ENCODE measurements at regions not wholly inside any gene's neighbourhood (a gene's known extent, or its start where the extent isn't known, plus 50 kb on each side); places are given as distances from the start of the nearest gene placed in this dataset.

GRCh38 chrX:42175843-42176242 is 252.5 kb upstream of the CASK start:
- TF ChIP-seq CTCF (IDR thresholded peaks at IDR 0.05) (no peak), EP300 (IDR thresholded peaks at IDR 0.05) (no peak)
